Endothelial cell of umbilical vein (primary cell): ENCODE measurements at regions not wholly inside any gene's neighbourhood (a gene's known extent, or its start where the extent isn't known, plus 50 kb on each side); places are given as distances from the start of the nearest gene placed in this dataset.

ENCODE experiments used
- BruUV-seq: library from RNA; stranded (reverse); fragments of 400-500 nt; replicated peaks from 2 replicates; lab custom pipeline; 2021; lab: Mats Ljungman, UMichigan
- CTCF ChIA-PET: fragments of 300-600, 350-600 bp; sonication (Branson Sonifier 250); formaldehyde crosslinking; loops from one replicate; lab custom pipeline; 2021; ENCODE audit warnings: antibody characterized with exemption, inconsistent platforms; lab: Charles Lee
- POLR2A ChIA-PET: fragments of 300-600, 350-600 bp; sonication (Branson Sonifier 250); formaldehyde crosslinking; loops from one replicate; lab custom pipeline; 2021; ENCODE audit warnings: antibody characterized with exemption, inconsistent platforms; lab: Charles Lee
- DNase-seq: peaks from one replicate; pipeline ENCODE4 v3.0.0-alpha.2; 2011; ENCODE audit warnings: low read depth, low spot score
- FAIRE-seq: peaks from 2 replicates; lab custom pipeline; 2011; peaks lifted over from hg19 to GRCh38; lab: Jason Lieb, UNC
- H2AFZ ChIP-seq: 2 replicates; pipeline ENCODE4 v1.6.0; 2012; ENCODE audit warnings: low read depth, low read length, control low read depth, inconsistent platforms
- H3K27ac ChIP-seq: 2 replicates; pipeline ENCODE4 v1.5.1; 2011; ENCODE audit warnings: low read depth, mild to moderate bottlenecking, control low read depth, low read length, moderate library complexity; ENCODE audit not compliant: insufficient read depth
- H3K27me3 ChIP-seq, 2 experiments: 2 replicates each; pipeline versions ENCODE4 v1.6.0 to v1.6.1; 2011; ENCODE audit warnings: low read length in 2 of 2, mixed read lengths in 1 of 2; ENCODE audit not compliant: control insufficient read depth in 2 of 2, insufficient read depth in 2 of 2
- H3K36me3 ChIP-seq, 2 experiments: 2 replicates in 1 of 2; 3 replicates in 1 of 2; pipeline ENCODE4 v1.5.1; 2011; ENCODE audit warnings: low read length in 2 of 2, mild to moderate bottlenecking in 1 of 2, moderate library complexity in 1 of 2; ENCODE audit not compliant: control insufficient read depth in 2 of 2, insufficient read depth in 2 of 2; ENCODE audit errors: extremely low read depth in 1 of 2
- H3K4me1 ChIP-seq: 3 replicates; pipeline ENCODE4 v1.5.1; 2011; ENCODE audit warnings: mild to moderate bottlenecking, low read length; ENCODE audit not compliant: control insufficient read depth, insufficient read depth; ENCODE audit errors: extremely low read depth
- H3K4me2 ChIP-seq: 2 replicates; pipeline ENCODE4 v1.6.1; 2011; ENCODE audit warnings: low read length, control low read depth, mixed read lengths; ENCODE audit not compliant: insufficient read depth
- H3K4me3 ChIP-seq, 3 experiments: fragments of 200-600 bp in 1 of 3; sonication (generic), shearing (Covaris generic) in 1 of 3; replicated peaks in 1 of 3; 2 replicates each; pipeline ENCODE4 v1.5.1; 2011 to 2016; ENCODE audit warnings: control low read depth in 3 of 3, low read length in 3 of 3, mild to moderate bottlenecking in 2 of 3, inconsistent platforms in 1 of 3, low read depth in 1 of 3, moderate library complexity in 1 of 3; ENCODE audit not compliant: insufficient read depth in 1 of 3
- H3K79me2 ChIP-seq: 2 replicates; pipeline ENCODE4 v1.6.0; 2012; ENCODE audit warnings: low read length, inconsistent platforms; ENCODE audit not compliant: control insufficient read depth, insufficient read depth
- H3K9ac ChIP-seq: replicated peaks from 2 replicates; pipeline ENCODE3; 2011; ENCODE audit warnings: low read length, control low read depth; ENCODE audit not compliant: insufficient read depth; ENCODE audit errors: extremely low read depth
- H3K9me1 ChIP-seq: replicated peaks from 3 replicates; pipeline ENCODE4 v1.6.0; 2011; ENCODE audit warnings: mild to moderate bottlenecking, low read length; ENCODE audit not compliant: control insufficient read depth, insufficient read depth; ENCODE audit errors: extremely low read depth
- H3K9me3 ChIP-seq: replicated peaks from 2 replicates; pipeline ENCODE4 v1.5.1; 2012; ENCODE audit warnings: low read length, inconsistent platforms; ENCODE audit not compliant: control insufficient read depth, insufficient read depth
- H4K20me1 ChIP-seq: replicated peaks from 2 replicates; pipeline ENCODE3; 2011; ENCODE audit warnings: mild to moderate bottlenecking, low read length; ENCODE audit not compliant: control insufficient read depth, insufficient read depth; ENCODE audit errors: extremely low read depth
- EZH2 ChIP-seq: IDR thresholded peaks from 2 replicates; pipeline ENCODE4 v1.6.1; 2012; ENCODE audit warnings: borderline replicate concordance, low read depth, mild to moderate bottlenecking, moderate library complexity, low read length, inconsistent platforms; ENCODE audit not compliant: severe bottlenecking
- JUN ChIP-seq: IDR thresholded peaks from 2 replicates; pipeline ENCODE4 v1.6.1; 2011; ENCODE audit warnings: borderline replicate concordance, low read depth; ENCODE audit not compliant: insufficient read length, insufficient read depth
- POLR2A ChIP-seq: IDR thresholded peaks from 2 replicates; pipeline ENCODE4 v1.6.1; 2012; ENCODE audit warnings: low read depth, mild to moderate bottlenecking, control low read depth, low read length
- POLR2AphosphoS5 ChIP-seq: IDR thresholded peaks from 2 replicates; pipeline ENCODE4 v1.6.1; 2012; ENCODE audit warnings: low read depth, mild to moderate bottlenecking, control low read depth, low read length, moderate library complexity; ENCODE audit not compliant: insufficient read depth
- dilution Hi-C: fragments of 300-500 bp; cut with MboI; formaldehyde crosslinking; loops from one replicate; pipeline ENCODE4 v1.15.0; 2019; ENCODE audit warnings: low sequenced_read_pairs; ENCODE audit not compliant: extremely low pct_ligation_motif_present
- intact Hi-C: fragments of 100-400 bp; cut with micrococcal nuclease; formaldehyde crosslinking; loops from one replicate; pipeline ENCODE4 v1.10.0; 2022
- TF ChIP-seq, protein P1 (sequence below): IDR thresholded peaks from 2 replicates; pipeline ENCODE4 v1.6.1; 2011; ENCODE audit not compliant: insufficient read depth, insufficient read length

DNA sequence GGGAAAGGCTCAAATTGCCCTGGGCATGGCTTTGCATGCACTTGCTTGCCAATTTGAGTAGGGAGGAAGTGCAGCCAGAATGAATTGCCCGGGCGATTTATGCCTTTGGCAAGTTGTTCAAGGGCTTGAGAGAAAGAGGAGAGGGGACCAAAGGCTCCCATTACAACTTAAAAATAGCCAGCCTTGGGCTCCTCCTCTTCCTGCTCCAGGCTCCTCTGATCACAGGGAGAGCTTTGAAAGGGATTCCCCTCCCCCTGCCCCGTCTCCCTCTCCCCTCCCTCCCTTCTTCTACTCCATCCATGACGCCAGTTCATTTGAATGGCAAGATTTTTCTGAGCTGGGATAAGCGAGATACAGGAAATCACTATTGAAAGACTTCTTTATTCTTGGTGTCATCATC, 304.9 kb upstream of the JAG1 start:
- no peaks in the 10 kb centered on the region for H3K4me1 ChIP-seq
- H3K27ac ChIP-seq = no peak overlapping the region
- no peak overlapping the region for H3K4me2 ChIP-seq
- BruUV-seq = no TSS peak
- ChIA-PET POLR2A (no interaction called here), CTCF (no interaction called here)
- intact Hi-C loops (no loop called here), dilution Hi-C loops (no loop called here)
- H3K9me3 ChIP-seq = no peaks in the 10 kb centered on the region
- no peaks in the 10 kb centered on the region for H3K9me1 ChIP-seq
- H4K20me1 ChIP-seq = no peaks in the 10 kb centered on the region
- no peaks in the 10 kb centered on the region for H3K36me3 ChIP-seq
- no peak for TF ChIP-seq JUN
- TF ChIP-seq POLR2AphosphoS5 = no peak
- H3K9ac ChIP-seq = no peak overlapping the region
- no peak overlapping the region for H2AFZ ChIP-seq
- DNase-seq (no peak), FAIRE-seq (no peak)
- H3K79me2 ChIP-seq = no peaks in the 10 kb centered on the region
- no peaks in the 10 kb centered on the region for H3K27me3 ChIP-seq
- no peak overlapping the region for H3K4me3 ChIP-seq

DNA sequence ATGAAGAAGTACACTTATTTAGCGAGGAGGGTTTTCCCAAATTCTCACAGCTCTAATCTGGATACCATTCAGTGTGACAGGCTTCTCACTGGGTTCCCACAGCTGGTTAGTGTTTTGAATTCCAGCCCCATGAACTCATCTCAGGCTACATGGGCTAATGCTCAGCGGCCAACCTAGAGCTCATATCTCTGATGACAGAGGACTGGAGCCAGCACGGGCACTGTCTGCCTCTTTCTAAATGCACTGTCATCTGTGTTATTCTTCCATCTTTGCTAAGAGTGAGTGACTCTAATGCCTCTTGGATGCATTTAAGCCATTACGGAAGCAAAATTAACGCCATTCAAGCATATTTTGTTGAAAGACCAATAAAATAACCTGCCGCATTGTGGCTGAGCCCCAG, 308.9 kb upstream of the JAG1 start:
- H3K9ac ChIP-seq = no peak overlapping the region
- DNase-seq = no peak
- intact Hi-C loops = no loop called here

More for the DNA sequence above, 308.9 kb upstream of the JAG1 start:
- Histone ChIP-seq H3K4me3 (no peak overlapping the region), H3K36me3 (no peaks in the 10 kb centered on the region), H3K9me3 (no peaks in the 10 kb centered on the region), H2AFZ (no peak overlapping the region), H3K27me3 (no peaks in the 10 kb centered on the region), H3K4me1 (no peaks in the 10 kb centered on the region), H3K79me2 (no peaks in the 10 kb centered on the region), H3K9me1 (no peaks in the 10 kb centered on the region), H3K4me2 (no peak overlapping the region), H3K27ac (no peak overlapping the region), H4K20me1 (no peaks in the 10 kb centered on the region)
- TF ChIP-seq, protein P1, sequence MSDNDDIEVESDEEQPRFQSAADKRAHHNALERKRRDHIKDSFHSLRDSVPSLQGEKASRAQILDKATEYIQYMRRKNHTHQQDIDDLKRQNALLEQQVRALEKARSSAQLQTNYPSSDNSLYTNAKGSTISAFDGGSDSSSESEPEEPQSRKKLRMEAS = no peak
- TF ChIP-seq EZH2 (no peak), POLR2A (no peak), JUN (no peak)
- CTCF ChIA-PET = interaction anchor here (1.5 kb wide), 1 partner anchor 8 kb away, joined by 3 read pairs; no protein-coding TSS in a partner anchor
- POLR2A ChIA-PET = no interaction called here
- no peak for FAIRE-seq
- no TSS peak for BruUV-seq
- dilution Hi-C loops = no loop called here
